Amniotic epithelial cell (primary cell): ENCODE measurements at regions not wholly inside any gene's neighbourhood (a gene's known extent, or its start where the extent isn't known, plus 50 kb on each side); places are given as distances from the start of the nearest gene placed in this dataset.
"Not testable (repeated sequence)": the region's sequence is repeated elsewhere in the genome, so short reads cannot be mapped to it uniquely, and the experiment has no call there.

Source experiments
- DNase-seq: peaks from one replicate; pipeline ENCODE4 v3.0.0-alpha.2; 2010; ENCODE audit warnings: low read depth

DNA sequence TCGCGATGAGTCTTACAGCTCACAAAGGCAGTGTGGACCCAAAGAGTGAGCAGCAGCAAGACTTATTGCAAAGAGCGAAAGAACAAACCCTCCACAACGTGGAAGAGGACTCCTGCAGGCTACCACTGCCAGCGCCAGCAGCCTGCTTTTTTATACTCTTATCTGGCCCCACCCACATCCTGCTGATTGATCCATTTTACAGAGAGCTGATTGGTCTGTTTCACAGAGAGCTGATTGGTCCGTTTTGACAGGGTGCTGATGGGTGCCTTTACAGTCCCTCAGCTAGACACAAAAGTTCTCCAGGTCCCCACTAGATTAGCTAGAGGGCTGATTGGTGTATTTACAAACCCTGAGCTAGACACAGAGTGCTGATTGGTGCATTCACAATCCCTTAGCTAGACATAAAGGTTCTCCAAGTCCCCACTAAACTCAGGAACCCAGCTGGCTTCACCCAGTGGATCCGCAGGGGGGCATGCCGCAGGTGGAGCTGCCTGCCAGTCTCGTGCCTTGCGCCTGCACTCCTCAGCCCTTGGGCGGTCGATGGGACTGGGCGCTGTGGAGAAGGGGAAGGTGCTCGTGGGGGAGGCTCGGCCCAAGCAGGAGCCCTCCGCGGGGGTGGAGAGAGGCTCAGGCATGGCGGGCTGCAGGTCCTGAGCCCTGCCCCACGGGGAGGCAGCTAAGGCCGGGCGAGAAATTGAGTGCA is 75.7 kb downstream of the QDPR start:
- not testable (repeated sequence) for DNase-seq

DNA sequence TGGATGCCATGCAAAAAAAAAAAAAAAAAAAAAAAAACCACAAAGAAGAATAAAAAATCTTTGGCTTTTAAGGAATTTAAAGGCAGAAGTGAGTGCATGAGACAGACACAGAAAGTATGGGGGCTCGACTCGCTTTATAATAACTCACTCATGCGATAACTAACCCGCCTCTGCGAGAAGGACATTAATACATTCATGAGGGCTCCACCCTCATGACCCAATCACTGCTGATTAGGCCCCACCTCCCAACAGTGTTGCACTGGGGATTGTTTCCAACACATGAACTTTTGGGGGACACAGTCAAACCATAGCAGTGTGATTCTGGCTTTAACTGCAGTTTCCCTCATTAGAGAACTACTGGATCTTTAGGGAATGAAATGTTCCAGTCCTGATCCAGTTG is 78.1 kb downstream of the QDPR start:
- DNase-seq, result no peak

- no peak for DNase-seq
These were observed 83.9 kb downstream of the QDPR start for GRCh38 chr4:17427991-17428390.

GRCh38 chr4:17426222-17426621 is 85.7 kb downstream of the QDPR start:
- no peak for DNase-seq

DNA sequence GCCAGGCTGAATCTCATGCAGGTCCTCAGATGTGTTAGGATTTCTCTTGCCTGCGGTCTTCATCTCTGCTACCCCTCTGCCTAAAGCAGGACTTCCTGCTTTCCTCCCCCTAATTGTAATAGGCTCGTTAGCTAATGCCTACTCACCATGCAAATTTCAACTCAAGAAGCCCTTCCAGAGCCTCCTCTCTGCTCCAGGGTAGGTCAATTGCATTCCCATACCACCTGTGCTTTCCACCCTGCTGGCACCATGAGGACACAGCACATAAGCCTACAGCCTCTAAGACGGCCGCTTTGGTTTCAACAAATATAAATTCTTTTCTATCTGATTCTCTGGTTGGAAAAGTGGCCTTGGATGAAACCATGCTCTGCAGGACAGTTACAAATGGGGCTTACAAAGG is 93.9 kb downstream of the QDPR start:
- DNase-seq, result no peak

GRCh38 chr4:17414392-17414791 is 97.5 kb downstream of the QDPR start:
- DNase-seq, result no peak

- DNase-seq, result no peak
These were observed 111.2 kb downstream of the QDPR start for GRCh38 chr4:17400686-17401085.

GRCh38 chr4:17398805-17399204 is 113.1 kb downstream of the QDPR start:
- no peak for DNase-seq

GRCh38 chr4:17398035-17398434 is 113.9 kb downstream of the QDPR start:
- no peak for DNase-seq

- no peak for DNase-seq
These were observed 114.3 kb downstream of the QDPR start for GRCh38 chr4:17397611-17398010.

DNA sequence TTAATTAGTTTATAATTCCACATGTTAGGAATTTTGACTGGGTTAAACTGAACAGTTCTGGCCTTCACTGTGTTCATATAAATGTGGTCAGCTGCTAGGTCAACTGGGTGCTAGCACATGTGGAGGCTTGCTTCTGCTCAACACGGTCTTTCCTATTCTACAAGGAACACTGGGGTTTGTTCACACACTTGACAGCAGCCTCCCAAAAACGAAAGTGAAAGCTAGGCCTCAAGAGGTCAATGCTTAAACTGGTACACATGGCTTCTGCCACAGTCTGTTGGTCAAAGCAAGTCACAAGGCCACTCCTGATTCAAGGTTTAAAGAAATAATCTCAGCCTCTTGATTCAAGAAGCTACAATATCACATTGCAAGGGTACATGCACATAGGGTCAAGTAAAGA is 126.5 kb downstream of the QDPR start:
- DNase-seq, result peak; percentile 1

- no peak for DNase-seq
These were observed 131.5 kb downstream of the QDPR start for GRCh38 chr4:17380347-17380746.

GRCh38 chr4:17376205-17376604 is 135.7 kb downstream of the QDPR start:
- no peak for DNase-seq

- DNase-seq, result no peak
These were observed 138.2 kb downstream of the QDPR start for GRCh38 chr4:17373666-17374065.

DNA sequence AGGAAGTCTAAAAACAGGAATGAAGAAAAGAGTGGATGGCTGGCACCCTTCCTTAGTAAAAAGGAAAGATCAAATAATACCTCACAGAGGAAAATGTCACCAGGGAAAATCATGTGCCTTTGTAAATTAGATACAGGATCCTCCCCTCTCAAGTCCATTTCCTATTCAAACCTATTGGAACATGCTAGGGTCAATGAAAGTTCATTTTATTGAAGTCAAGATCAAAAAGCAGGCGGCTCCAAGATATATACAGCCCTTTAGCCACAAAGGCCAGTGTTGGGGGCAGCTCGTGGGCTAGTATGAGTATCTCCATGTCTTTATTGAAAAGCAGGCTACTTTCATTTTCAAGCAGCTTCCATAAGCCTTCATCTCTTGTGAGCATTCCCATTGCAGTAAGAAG is 141.1 kb downstream of the QDPR start:
- DNase-seq, result no peak

GRCh38 chr4:17368408-17368807 is 143.5 kb downstream of the QDPR start:
- no peak for DNase-seq

- DNase-seq, result no peak
These were observed 144.7 kb downstream of the QDPR start for GRCh38 chr4:17367201-17367600.

GRCh38 chr4:17366496-17366895 is 145.4 kb downstream of the QDPR start:
- DNase-seq, result no peak

DNA sequence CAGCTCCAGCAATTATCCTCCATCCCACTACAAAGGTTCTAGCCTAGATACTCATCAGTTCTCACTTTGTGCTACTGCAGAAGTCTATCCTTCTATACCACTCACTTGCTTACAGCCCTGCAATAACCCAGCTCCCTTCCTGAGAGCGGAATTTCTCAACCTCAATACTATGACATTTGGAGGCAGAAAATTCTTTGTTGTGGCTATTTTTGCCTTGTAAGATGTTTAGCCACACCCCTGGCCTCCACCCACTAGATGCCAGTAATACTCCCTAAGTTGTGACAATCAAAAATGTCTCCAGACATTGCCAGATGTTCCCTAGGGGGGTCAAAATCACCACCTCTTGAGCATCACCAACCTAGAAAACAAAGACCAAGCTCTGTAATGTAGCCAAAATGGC is 149.5 kb downstream of the QDPR start:
- no peak for DNase-seq

DNA sequence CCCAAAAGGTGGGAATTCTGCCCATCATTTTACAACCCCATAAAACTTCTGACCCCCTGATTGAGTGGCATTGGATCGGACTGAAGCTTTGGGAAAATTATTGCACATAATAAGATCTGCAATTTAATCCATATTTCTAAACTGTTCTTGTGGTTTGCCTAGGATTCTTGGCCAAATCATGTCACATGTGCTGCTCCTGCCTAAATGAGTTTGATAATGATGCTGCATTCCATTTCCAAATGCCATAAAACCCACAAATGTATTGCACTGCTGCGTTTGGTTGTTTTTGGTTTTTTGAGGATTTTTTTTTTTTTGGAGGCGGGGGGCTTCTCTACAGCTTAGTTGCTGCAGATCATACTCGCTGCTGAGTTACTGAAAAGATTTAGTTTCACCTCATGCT is 153.6 kb downstream of the QDPR start:
- DNase-seq, result no peak

DNA sequence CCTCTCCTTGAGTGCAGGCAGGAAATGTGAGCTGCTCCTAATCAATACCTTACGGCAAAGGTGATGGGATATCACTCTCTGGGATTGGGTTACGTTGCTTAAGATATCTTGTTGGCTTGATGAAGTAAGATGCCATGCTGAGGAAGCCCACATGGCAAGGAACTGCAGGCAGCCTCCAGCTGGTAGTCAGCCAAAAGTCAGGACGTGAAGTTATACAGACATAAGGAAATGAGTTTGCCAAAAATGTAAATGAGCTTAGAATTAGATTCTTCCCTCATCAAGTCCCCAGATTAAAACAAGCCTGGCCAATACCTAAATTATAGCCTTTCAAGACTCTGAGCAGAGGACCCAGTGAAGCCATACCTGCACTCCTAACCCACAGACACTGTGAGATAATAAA is 155.0 kb downstream of the QDPR start:
- DNase-seq, result no peak

DNA sequence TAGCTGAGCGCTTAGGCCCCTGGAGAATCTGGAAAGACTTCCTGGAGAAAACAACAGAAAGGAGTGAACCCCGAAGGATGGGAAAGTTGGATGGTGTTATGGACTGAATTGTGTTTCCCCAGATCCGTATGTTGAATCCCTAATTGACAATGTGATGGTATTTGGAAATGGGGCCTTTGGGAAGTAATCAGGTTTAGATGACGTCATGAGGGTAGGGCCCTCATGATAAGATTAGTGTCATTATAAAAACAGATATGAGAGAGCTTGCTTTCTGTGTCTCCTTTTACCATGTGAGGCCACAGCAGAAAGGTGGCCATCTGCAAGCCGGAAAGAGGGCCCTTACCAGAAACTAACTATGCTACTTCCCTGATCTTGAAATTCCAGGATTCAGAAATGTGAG is 159.5 kb downstream of the QDPR start:
- DNase-seq, result no peak

DNA sequence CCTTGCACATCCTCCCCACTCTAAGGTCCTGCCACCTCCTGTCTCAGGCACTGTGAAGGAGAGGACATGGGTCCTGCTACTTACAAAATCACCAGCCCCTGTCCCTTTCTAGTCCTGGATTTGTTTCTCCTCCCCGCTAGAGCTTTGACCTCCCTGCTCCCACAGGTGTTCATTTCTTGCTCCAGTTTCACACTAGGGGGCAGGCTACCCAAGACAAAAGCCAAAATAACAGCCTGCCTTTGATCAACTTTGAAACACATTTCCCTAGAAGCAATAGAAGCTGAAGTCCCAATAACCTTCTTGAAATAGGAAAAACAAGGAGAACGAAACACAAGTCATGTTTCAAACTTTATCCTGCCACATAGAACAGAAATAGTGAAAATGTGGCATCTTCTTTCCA is 164.4 kb downstream of the QDPR start:
- peak; percentile 3 for DNase-seq

- DNase-seq, result no peak
These were observed 172.5 kb downstream of the QDPR start for GRCh38 chr4:17339376-17339775.

DNA sequence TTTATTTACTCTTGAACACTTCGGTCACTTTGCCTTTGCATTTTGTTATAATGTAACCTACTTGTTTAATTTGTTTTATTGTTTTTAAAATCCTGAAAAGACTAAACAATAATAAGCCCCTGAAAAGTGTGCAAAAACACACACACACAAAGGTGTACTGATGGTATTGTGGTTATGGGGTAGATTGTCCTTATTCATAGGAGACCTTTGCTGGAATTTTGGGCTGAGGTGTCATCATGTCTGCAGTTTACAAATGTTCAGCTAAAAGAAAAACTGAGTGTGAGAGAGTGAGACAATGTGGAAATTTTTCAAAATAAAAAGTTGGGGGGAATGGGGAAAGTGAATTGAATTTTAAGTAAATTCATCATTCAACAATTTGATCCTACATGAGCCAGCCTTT is 174.9 kb downstream of the QDPR start:
- DNase-seq, result no peak
